ENCODE measurements at regions not wholly inside any gene's neighbourhood (a gene's known extent, or its start where the extent isn't known, plus 50 kb on each side); places are given as distances from the start of the nearest gene placed in this dataset.

DNA sequence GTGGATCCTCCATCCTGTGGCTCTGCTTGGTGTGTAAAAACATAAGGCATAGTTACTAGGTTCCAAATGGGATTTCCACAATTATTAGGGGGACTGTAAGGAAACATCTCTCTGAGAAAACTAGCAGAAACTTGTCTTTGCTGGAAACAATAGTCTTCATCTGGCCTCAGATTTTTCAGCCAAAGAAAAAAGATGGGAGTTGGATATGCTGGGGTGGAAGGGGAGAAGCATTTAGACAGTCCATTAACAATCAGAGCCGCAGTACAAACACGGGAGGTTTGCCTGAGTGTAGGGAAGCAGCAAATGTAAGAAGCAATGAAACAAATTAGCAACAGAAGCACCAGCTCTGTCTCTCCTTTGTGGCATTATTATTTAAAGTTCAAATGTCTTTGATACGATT, 402.7 kb upstream of the ZNF608 start:
- peak overlapping the region; percentile 52 for H3K27ac Mint-ChIP-seq (ENCODE audit: unreplicated experiment)
- H3K4me1 Mint-ChIP-seq (ENCODE audit: low read depth, unreplicated experiment), result peaks cover 12% of the 10 kb centered on the region
- H3K9me3 Mint-ChIP-seq (ENCODE audit: unreplicated experiment), result no peaks in the 10 kb centered on the region
- TF ChIP-seq, protein P1, sequence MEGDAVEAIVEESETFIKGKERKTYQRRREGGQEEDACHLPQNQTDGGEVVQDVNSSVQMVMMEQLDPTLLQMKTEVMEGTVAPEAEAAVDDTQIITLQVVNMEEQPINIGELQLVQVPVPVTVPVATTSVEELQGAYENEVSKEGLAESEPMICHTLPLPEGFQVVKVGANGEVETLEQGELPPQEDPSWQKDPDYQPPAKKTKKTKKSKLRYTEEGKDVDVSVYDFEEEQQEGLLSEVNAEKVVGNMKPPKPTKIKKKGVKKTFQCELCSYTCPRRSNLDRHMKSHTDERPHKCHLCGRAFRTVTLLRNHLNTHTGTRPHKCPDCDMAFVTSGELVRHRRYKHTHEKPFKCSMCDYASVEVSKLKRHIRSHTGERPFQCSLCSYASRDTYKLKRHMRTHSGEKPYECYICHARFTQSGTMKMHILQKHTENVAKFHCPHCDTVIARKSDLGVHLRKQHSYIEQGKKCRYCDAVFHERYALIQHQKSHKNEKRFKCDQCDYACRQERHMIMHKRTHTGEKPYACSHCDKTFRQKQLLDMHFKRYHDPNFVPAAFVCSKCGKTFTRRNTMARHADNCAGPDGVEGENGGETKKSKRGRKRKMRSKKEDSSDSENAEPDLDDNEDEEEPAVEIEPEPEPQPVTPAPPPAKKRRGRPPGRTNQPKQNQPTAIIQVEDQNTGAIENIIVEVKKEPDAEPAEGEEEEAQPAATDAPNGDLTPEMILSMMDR (IDR thresholded peaks at IDR 0.05; ENCODE audit: partially characterized antibody, unreplicated experiment), result no peak
- no peak for DNase-seq
- no peaks in the 10 kb centered on the region for H3K27me3 Mint-ChIP-seq (ENCODE audit: unreplicated experiment)
- H3K4me3 Mint-ChIP-seq (ENCODE audit: unreplicated experiment), result no peak overlapping the region
- H3K36me3 Mint-ChIP-seq (ENCODE audit: unreplicated experiment), result no peaks in the 10 kb centered on the region

DNA sequence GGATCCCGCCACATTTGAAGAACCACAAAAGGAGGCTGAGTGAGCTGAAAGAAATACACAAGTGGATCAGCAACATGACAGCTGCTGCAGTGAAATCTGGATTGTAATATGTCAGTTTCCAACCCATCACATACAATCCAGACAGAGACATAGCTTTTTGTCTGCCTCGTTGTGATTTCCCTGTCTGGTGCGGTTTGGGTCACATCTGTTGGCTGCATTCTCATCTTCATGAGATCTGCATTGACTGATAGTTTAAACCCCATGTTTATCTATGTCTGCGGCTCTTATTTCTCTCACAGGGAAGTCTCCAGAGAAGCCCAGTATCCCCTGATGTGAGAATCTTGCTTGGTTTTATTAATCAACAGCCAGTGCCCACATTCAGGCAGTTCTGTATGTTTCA, 403.1 kb upstream of the ZNF608 start:
- no peak overlapping the region for H3K4me3 Mint-ChIP-seq (ENCODE audit: unreplicated experiment)
- no peaks in the 10 kb centered on the region for H3K36me3 Mint-ChIP-seq (ENCODE audit: unreplicated experiment)
- H3K27me3 Mint-ChIP-seq (ENCODE audit: unreplicated experiment), result no peaks in the 10 kb centered on the region
- DNase-seq, result no peak
- TF ChIP-seq, protein P1 (IDR thresholded peaks at IDR 0.05; ENCODE audit: partially characterized antibody, unreplicated experiment), result no peak
- H3K27ac Mint-ChIP-seq (ENCODE audit: unreplicated experiment), result peak overlapping the region; percentile 52
- H3K4me1 Mint-ChIP-seq (ENCODE audit: low read depth, unreplicated experiment), result peaks cover 12% of the 10 kb centered on the region
- no peaks in the 10 kb centered on the region for H3K9me3 Mint-ChIP-seq (ENCODE audit: unreplicated experiment)

DNA sequence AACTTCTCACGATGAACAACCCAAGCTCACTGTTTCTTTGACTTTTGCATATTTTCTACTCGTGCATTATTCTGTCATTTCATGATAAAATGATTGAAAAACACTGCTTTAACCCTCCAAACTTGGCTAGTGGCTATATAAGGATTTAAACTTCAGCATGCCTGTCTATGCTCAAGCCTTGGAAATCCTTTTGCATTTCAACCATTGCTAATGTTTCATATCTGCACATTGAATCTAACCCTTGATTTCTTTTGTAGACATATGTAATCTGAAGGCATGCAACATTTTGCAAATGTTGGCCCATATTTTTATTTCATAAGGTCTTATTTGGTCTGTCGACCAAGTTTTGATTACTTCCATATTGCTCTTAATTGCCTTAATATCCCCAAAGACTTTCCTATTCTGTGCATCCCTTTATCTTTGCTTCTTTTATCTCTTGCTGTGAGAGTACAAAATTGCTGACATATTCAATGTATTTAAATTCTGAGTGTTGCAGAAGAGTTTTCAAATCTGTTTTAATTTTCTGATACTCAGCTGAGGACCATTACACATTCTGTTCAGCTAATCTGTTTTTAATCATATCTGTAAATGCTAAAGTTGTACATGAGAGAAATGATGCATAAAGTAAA, 403.7 kb upstream of the ZNF608 start:
- no peak for DNase-seq
- Mint-ChIP-seq H3K27ac (ENCODE audit: unreplicated experiment) (no peak overlapping the region), H3K9me3 (ENCODE audit: unreplicated experiment) (no peaks in the 10 kb centered on the region), H3K36me3 (ENCODE audit: unreplicated experiment) (peaks cover 5% of the 10 kb centered on the region), H3K4me1 (ENCODE audit: low read depth, unreplicated experiment) (peaks cover 16% of the 10 kb centered on the region), H3K4me3 (ENCODE audit: unreplicated experiment) (no peak overlapping the region), H3K27me3 (ENCODE audit: unreplicated experiment) (no peaks in the 10 kb centered on the region)
- TF ChIP-seq, protein P1 (IDR thresholded peaks at IDR 0.05; ENCODE audit: partially characterized antibody, unreplicated experiment), result no peak

DNA sequence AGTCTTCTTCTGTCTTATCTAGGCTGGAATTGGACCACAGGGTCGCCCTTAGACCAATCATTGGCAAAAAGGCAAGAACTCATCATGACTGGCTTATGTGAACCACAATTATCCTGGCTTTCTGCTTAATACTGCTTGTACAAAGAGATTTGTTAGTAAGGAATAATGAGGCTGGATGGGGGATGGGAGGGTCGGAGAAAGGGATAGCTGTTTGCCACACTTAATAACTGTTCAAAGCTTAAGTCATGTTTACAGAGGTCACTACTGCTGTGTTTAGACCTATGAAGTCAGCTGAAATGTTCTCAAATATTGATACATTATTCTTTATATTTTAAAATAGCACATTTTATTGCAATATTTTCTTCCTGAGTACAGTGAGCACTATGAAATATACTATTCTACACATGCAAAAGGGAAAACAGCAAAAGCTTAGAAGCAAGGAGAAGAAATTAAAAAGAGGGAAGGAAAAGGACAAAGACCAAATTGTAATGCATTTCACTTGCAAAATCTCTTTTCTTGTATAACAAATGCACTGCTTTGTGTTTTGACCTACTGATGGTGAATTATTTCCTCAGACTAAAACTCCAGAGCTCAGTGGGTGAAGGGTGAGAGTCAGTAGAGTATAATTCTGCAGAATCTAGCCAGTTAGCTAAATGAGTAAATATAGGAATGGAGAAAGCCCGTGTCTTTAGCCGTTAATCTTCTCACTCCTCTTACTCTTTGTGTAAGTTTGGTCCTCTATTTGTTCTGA, 404.9 kb upstream of the ZNF608 start:
- no peak for DNase-seq
- no peaks in the 10 kb centered on the region for H3K9me3 Mint-ChIP-seq (ENCODE audit: unreplicated experiment)
- TF ChIP-seq, protein P1 (IDR thresholded peaks at IDR 0.05; ENCODE audit: partially characterized antibody, unreplicated experiment), result no peak
- no peak overlapping the region for H3K4me3 Mint-ChIP-seq (ENCODE audit: unreplicated experiment)
- H3K27ac Mint-ChIP-seq (ENCODE audit: unreplicated experiment), result no peak overlapping the region
- peaks cover 6% of the 10 kb centered on the region for H3K36me3 Mint-ChIP-seq (ENCODE audit: unreplicated experiment)
- peaks cover 16% of the 10 kb centered on the region for H3K4me1 Mint-ChIP-seq (ENCODE audit: low read depth, unreplicated experiment)
- H3K27me3 Mint-ChIP-seq (ENCODE audit: unreplicated experiment), result no peaks in the 10 kb centered on the region

DNA sequence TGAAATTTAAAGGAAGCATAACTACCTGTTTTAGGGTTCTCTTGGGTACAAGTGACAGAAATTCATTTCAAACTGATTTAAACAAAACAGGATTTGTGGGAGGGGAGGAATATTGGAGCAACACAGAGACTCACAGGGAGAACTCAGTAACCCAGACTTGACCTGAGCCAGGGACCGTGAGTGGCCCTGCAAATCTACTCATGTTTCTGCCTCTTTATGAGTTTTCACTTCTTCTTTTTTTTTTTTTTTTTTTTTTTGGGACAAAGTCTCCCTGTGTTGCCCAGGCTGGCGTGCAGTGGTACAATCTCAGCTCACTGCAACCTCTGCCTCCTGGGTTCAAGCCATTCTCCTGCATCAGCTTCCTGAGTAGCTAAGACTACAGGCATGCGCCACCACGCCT, 405.6 kb upstream of the ZNF608 start:
- no peak overlapping the region for H3K27ac Mint-ChIP-seq (ENCODE audit: unreplicated experiment)
- H3K4me1 Mint-ChIP-seq (ENCODE audit: low read depth, unreplicated experiment), result peaks cover 16% of the 10 kb centered on the region

More for the DNA sequence above, 405.6 kb upstream of the ZNF608 start:
- DNase-seq, result no peak
- Mint-ChIP-seq H3K9me3 (ENCODE audit: unreplicated experiment) (no peaks in the 10 kb centered on the region), H3K36me3 (ENCODE audit: unreplicated experiment) (peaks cover 6% of the 10 kb centered on the region), H3K27me3 (ENCODE audit: unreplicated experiment) (no peaks in the 10 kb centered on the region), H3K4me3 (ENCODE audit: unreplicated experiment) (no peak overlapping the region)
- TF ChIP-seq, protein P1 (IDR thresholded peaks at IDR 0.05; ENCODE audit: partially characterized antibody, unreplicated experiment), result no peak

All from glutamatergic neuron (in vitro differentiated cells).